HUES48 (cell line): ENCODE measurements at regions not wholly inside any gene's neighbourhood (a gene's known extent, or its start where the extent isn't known, plus 50 kb on each side); places are given as distances from the start of the nearest gene placed in this dataset.
"Not testable (repeated sequence)": the region's sequence is repeated elsewhere in the genome, so short reads cannot be mapped to it uniquely, and the experiment has no call there.

Experiments used
- H3K27ac ChIP-seq: one replicate; pipeline ENCODE4 v1.7.0; 2013; ENCODE audit warnings: low read depth, low read length, inconsistent platforms
- H3K27me3 ChIP-seq: 2 replicates; pipeline ENCODE4 v1.6.1; 2013; ENCODE audit warnings: mild to moderate bottlenecking, low read length; ENCODE audit not compliant: control insufficient read depth, insufficient read depth
- H3K36me3 ChIP-seq: 2 replicates; pipeline ENCODE4 v1.6.1; 2013; ENCODE audit warnings: low read length; ENCODE audit not compliant: control insufficient read depth, insufficient read depth
- H3K4me1 ChIP-seq: 2 replicates; pipeline ENCODE4 v1.6.1; 2013; ENCODE audit warnings: mild to moderate bottlenecking, low read length; ENCODE audit not compliant: control insufficient read depth, insufficient read depth
- H3K4me3 ChIP-seq: 2 replicates; pipeline ENCODE4 v1.5.1; 2013; ENCODE audit warnings: mild to moderate bottlenecking, low read depth, low read length
- H3K9ac ChIP-seq: 2 replicates; pipeline ENCODE4 v1.6.1; 2013; ENCODE audit warnings: mild to moderate bottlenecking, low read depth, low read length, moderate library complexity
- H3K9me3 ChIP-seq: 2 replicates; pipeline ENCODE4 v1.6.1; 2013; ENCODE audit warnings: low read length; ENCODE audit not compliant: control insufficient read depth, insufficient read depth

DNA sequence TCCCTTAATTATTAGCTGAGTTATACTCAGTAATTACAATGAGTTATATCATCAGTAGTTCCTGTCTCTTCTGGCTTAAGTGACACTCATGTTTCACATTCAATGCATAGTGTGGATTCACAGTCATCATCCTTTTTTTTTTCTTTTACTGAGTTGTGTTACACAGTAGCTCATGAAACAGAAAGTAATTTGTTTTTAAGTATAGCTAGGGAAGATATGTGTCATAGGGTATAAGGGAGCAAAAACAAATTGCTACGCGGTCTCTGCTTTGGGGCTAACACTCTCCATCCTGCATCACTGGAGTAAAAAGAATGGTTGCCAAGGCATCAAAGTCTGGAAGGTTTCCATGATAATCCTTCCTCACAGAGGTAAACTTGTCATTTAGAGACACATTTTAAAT lies 971.7 kb upstream of the NCAM2 start:
- Histone ChIP-seq H3K4me3 (no peak overlapping the region), H3K36me3 (no peaks in the 10 kb centered on the region), H3K27me3 (no peaks in the 10 kb centered on the region), H3K9me3 (peaks cover 5% of the 10 kb centered on the region; the same call in 1 of the 2 replicates), H3K4me1 (no peaks in the 10 kb centered on the region), H3K9ac (no peak overlapping the region), H3K27ac (no peak overlapping the region)

DNA sequence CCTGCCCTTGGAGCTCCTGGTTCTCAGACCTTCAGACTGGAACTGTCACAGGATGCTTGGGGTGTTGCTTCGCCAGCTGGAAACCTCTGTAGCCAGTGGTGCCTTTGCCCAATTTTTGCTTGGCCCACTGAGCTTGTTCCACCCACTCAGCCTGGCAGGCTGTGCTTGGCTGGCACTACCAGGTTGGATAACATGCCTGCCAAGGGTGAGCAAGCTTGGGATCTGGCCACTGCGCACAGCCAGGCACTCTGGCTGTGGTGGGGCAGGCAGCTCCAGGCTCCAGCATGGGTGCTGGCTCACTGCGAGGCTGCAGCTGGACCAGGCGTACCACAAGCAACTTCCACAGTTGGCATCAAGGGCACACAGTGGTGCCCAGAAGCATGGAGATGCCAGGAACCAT lies 967.8 kb upstream of the NCAM2 start:
- H3K9ac ChIP-seq, result no peak overlapping the region
- no peaks in the 10 kb centered on the region for H3K27me3 ChIP-seq
- H3K4me1 ChIP-seq, result no peaks in the 10 kb centered on the region
- peaks cover 5% of the 10 kb centered on the region; the same call in 1 of the 2 replicates for H3K9me3 ChIP-seq
- H3K36me3 ChIP-seq, result no peaks in the 10 kb centered on the region
- no peak overlapping the region for H3K4me3 ChIP-seq
- no peak overlapping the region for H3K27ac ChIP-seq

DNA sequence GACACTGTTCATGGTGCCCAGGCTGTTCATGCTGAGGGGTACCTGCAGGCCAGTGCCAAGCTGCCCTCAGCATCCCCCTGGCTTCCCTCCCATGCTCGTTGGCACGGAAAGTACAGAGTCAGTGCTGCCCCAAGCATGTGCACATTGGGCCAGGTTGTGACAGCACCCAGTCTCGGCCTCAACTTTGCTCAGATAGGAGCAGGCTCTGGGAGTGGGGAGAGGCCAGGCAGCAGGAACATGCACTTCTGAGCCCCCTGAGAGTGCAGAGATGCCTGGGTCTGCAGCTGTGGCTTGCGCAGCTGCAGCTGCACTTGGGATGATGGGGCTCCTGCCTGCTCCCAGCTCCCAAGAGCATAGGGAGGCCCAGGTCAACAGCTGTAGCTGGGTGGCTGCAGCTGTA lies 966.4 kb upstream of the NCAM2 start:
- H3K9ac ChIP-seq, result no peak overlapping the region
- peaks cover 5% of the 10 kb centered on the region; the same call in 1 of the 2 replicates for H3K9me3 ChIP-seq
- H3K36me3 ChIP-seq, result no peaks in the 10 kb centered on the region
- no peak overlapping the region for H3K4me3 ChIP-seq
- H3K27me3 ChIP-seq, result no peaks in the 10 kb centered on the region
- H3K27ac ChIP-seq, result no peak overlapping the region
- no peaks in the 10 kb centered on the region for H3K4me1 ChIP-seq

DNA sequence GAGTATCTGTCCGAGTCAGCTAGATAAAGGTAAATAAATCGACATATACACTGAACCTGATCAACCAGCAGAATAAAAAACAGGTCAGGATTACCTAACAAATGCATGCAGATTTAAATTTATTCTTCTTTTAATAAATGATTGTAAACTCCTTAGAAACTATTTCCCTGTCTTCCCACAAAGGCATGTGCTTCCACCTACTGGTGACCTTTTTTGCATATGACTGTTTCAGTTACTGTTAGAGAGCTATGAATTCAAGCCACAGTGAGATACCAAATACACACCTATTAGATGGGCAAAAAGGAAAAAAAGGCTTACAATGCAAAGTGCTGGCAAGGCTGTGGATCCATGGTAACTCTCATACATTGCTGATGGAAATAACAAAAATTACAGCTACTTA lies 957.4 kb upstream of the NCAM2 start:
- H3K9ac ChIP-seq, result no peak overlapping the region
- no peak overlapping the region for H3K27ac ChIP-seq
- no peak overlapping the region for H3K4me3 ChIP-seq
- H3K9me3 ChIP-seq, result peaks cover 2% of the 10 kb centered on the region; the same call in 1 of the 2 replicates
- H3K36me3 ChIP-seq, result no peaks in the 10 kb centered on the region
- no peaks in the 10 kb centered on the region for H3K27me3 ChIP-seq
- H3K4me1 ChIP-seq, result peaks cover 6% of the 10 kb centered on the region; the same call in 1 of the 2 replicates

DNA sequence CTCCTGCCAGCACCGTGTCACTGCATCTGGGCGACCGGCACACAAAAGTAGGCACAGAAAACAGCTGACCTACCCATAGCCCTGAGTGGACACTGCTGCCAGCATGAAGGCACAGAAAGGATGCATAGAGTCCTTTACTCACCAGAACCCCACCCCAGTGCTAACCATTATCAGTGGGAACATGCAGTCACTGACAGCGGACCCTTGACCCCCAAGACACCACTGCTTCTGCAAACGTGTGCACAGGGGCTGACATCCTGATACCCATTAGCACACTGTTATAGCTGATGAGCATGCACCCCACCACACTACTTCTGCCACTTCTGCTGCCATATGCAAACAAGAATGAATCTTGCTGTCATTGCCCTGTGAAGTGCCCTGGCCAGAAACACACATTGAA lies 953.0 kb upstream of the NCAM2 start:
- Histone ChIP-seq H3K36me3 (no peaks in the 10 kb centered on the region), H3K27me3 (no peaks in the 10 kb centered on the region), H3K4me1 (peaks cover 6% of the 10 kb centered on the region; the same call in 1 of the 2 replicates), H3K9ac (no peak overlapping the region), H3K4me3 (no peak overlapping the region), H3K9me3 (peaks cover 3% of the 10 kb centered on the region; the same call in 1 of the 2 replicates), H3K27ac (no peak overlapping the region)

DNA sequence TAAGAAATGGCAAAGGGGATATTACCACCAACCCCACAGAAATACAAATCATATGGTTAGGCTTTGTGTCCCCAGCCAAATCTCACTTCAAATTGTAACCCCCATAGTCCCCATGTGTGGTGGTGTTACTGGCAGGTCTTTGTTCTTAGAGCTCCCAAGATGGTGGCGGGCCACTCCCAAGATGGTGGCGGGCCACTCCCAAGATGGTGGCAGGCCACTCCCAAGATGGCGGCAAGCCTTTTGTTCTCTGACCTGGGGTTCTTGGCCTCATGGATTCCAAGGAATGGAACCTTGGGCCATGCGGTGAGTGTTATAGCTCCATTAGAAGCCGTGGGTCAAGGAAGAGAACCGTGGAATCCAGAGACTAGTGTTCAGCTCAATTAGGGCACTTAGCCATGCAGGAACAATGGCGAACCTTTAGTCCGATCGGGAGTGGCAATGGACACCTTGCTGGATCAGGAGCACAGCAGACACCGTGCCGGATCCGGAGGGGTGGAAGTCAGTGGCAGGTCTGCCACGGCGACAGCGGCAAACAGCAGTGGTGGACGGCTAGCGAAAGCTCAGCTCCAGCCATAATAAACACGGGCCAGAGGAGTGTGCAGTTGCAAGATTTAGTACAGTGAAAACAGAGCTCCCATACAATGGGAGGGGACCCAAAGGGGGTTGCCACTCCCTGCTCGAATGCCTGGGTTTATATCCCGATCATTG lies 949.9 kb upstream of the NCAM2 start:
- not testable (repeated sequence) for H3K4me3 ChIP-seq, H3K27me3 ChIP-seq, H3K9ac ChIP-seq, H3K9me3 ChIP-seq, H3K27ac ChIP-seq, H3K36me3 ChIP-seq, H3K4me1 ChIP-seq

DNA sequence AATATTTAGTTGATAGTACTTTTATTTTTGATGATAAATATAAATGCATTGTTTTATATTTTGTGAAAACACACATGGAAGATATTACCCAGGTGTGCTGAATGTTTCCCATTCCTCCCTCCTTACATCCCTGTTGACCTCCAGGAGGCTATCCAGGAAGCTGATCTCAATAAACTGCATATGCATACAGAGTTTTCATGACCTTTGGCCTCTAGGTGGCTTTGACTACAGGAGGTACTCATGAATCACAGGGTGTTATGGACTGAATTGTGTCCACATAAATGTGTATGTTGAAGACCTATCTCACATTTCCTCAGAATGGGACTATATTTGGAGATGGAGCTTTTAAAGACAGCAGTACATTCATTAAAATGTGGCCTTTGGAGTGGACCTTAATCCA lies 914.9 kb upstream of the NCAM2 start:
- H3K4me3 ChIP-seq, result no peak overlapping the region
- H3K27me3 ChIP-seq, result no peaks in the 10 kb centered on the region
- no peaks in the 10 kb centered on the region for H3K36me3 ChIP-seq
- H3K9me3 ChIP-seq, result no peaks in the 10 kb centered on the region
- no peak overlapping the region for H3K27ac ChIP-seq
- H3K9ac ChIP-seq, result no peak overlapping the region
- H3K4me1 ChIP-seq, result no peaks in the 10 kb centered on the region

DNA sequence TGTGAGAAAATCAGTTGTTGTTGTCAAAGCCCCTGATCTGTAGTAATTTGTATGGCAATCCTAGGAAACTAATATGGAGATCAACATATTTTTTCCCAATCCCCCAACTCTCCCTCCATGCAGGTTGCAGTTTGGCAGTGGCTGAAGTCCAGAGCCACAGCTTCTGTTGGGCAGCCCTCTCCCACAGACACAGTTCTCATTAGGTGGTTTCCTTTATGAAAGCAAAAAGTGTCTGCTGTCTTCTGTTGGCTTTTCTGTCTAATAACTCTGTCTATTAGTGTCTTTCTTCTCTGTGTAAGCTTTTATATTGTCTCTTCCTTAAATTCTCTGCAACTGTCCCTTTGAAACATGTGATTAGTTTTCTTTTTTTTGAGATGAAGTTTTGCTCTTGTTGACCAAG lies 914.3 kb upstream of the NCAM2 start:
- no peaks in the 10 kb centered on the region for H3K4me1 ChIP-seq
- H3K27me3 ChIP-seq, result no peaks in the 10 kb centered on the region
- no peak overlapping the region for H3K9ac ChIP-seq
- no peaks in the 10 kb centered on the region for H3K36me3 ChIP-seq
- no peak overlapping the region for H3K4me3 ChIP-seq
- H3K27ac ChIP-seq, result no peak overlapping the region
- no peaks in the 10 kb centered on the region for H3K9me3 ChIP-seq

DNA sequence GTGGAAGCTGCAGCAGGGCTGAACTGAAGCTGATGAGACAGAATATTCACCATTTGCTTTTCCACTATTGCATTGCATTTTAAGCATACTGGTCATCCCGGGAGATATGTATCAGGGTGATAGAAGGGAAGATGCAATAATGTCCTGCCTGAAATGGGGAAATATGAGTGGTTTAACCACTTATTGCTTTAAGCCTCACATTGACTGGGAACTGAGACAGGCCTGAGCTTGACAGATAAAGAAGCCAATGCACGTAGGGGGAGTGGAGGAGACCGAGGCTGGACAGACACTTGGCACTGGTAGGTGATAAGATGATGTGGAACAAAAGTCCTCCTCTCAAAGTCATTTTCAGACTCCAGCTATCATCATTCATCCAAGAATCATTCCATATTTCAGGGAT lies 911.7 kb upstream of the NCAM2 start:
- H3K36me3 ChIP-seq, result no peaks in the 10 kb centered on the region

DNA sequence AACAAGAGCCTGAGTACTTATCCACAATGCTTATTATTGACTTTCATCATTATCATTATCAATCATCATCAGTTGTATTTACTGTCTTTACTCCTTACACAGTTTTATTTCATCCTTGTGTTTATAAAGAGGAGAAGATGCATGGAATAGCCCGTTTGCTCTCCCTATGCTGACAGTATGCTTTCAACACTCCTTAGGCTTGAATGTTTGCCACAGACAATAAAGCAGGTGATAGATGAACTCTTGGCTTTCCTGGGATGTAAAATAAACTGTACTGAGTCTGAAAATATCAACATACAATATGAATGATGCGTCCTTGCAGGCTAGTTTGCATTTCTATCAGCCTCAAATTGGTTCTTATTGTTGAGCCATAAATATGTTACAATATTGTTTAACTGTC lies 891.8 kb upstream of the NCAM2 start:
- Histone ChIP-seq H3K9me3 (no peaks in the 10 kb centered on the region), H3K4me3 (no peak overlapping the region), H3K9ac (no peak overlapping the region), H3K36me3 (no peaks in the 10 kb centered on the region), H3K27me3 (no peaks in the 10 kb centered on the region), H3K4me1 (peaks cover 9% of the 10 kb centered on the region), H3K27ac (no peak overlapping the region)

More for the DNA sequence above, 911.7 kb upstream of the NCAM2 start:
- Histone ChIP-seq H3K27me3 (no peaks in the 10 kb centered on the region), H3K27ac (no peak overlapping the region), H3K9me3 (no peaks in the 10 kb centered on the region), H3K4me1 (no peaks in the 10 kb centered on the region), H3K4me3 (no peak overlapping the region), H3K9ac (no peak overlapping the region)

DNA sequence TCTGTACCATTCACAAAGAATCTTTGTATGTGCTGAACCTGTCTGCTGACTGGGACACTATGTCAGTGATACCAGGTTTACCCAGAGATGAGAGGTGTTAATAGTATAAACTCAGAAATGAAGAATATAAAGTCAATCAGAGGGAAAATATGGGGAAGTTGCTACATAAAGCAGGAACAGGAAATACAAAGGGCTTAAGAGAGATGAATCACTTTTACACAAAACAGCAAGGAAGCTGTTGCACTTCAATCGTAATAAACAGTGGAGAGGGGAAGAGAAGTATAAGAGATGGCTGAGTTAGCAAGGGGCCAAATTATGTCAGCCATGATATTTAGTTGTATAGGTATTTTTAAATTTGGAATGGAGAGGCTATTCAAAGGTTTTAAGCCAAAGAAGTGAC lies 890.2 kb upstream of the NCAM2 start:
- no peak overlapping the region for H3K9ac ChIP-seq

More for the DNA sequence above, 890.2 kb upstream of the NCAM2 start:
- no peaks in the 10 kb centered on the region for H3K9me3 ChIP-seq
- peaks cover 9% of the 10 kb centered on the region for H3K4me1 ChIP-seq
- H3K36me3 ChIP-seq, result no peaks in the 10 kb centered on the region
- no peak overlapping the region for H3K27ac ChIP-seq
- no peak overlapping the region for H3K4me3 ChIP-seq
- no peaks in the 10 kb centered on the region for H3K27me3 ChIP-seq
